ENCODE measurements at regions not wholly inside any gene's neighbourhood (a gene's known extent, or its start where the extent isn't known, plus 50 kb on each side); places are given as distances from the start of the nearest gene placed in this dataset.
"Not testable (repeated sequence)": the region's sequence is repeated elsewhere in the genome, so short reads cannot be mapped to it uniquely, and the experiment has no call there.

GRCh38 chr12:31906557-31907301 is 52.5 kb upstream of the RESF1 start:
- no peak for DNase-seq

DNA sequence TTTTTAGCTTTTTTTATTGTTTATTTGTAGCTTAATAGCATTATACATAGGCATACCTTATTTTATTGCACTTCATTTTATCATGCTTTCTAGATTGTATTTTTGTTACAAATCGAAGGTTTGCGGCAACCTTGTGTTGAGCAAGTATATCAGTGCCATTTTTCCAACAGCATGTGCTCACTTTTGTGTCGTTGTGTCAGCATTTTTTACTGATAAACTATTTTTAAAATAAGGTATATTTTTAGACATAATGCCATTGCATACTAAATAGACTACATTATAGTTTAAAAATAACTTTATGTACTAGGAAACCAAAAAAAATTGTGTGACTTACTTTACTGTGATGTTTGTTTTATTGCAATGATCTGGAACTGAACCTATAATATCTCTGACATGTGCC is 56.2 kb upstream of the RESF1 start:
- no peak for DNase-seq

GRCh38 chr12:31900271-31900670 is 58.9 kb upstream of the RESF1 start:
- DNase-seq, result no peak

DNA sequence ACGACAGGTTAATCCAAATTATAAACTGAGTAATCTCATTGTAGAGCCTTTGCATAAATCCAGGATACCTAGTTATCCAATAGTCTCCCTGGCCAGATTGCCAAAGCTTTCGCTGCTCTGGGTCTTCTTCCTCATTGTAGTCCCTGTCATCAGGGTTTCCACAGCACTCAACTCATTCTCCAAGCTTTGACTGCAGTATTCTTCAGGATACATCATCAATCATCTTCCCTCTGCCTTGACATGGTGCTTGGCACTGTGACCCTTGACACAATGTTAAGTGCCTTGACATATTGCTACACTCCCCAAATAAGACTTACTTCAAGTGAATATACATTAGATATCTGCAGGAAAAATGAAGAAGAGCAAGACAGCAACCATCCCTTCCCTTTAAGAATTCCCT is 60.1 kb upstream of the RESF1 start:
- DNase-seq, result no peak

GRCh38 chr12:31897781-31898503 is 61.3 kb upstream of the RESF1 start:
- no peak for DNase-seq

GRCh38 chr12:31897092-31897491 is 62.1 kb upstream of the RESF1 start:
- not testable (repeated sequence) for DNase-seq

DNA sequence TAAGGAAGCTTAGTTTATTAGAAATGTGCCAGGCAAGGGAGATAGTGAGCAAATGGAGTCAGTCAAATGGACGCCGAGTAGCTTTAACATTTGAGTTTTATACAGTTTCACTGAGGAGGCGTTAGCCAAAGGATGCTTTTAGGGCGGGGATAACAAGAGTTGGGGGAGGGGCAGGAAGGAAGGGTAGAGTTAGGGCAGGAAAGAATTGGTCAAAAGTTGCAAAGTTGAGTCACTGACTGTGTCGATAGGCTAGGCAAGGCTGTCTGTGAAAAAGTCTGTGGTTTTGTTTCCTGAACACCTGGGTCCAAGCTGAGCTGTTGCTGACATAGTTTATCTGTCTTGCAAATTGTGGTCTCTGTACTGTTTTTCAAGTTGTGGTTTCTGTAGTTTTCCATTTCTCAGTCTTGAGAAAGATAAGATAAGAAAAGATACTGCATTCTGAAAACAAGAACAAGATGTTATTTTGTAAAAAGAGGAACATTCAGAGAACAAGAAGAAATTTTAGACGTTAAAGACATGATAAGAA is 62.6 kb upstream of the RESF1 start:
- no peak for DNase-seq

DNA sequence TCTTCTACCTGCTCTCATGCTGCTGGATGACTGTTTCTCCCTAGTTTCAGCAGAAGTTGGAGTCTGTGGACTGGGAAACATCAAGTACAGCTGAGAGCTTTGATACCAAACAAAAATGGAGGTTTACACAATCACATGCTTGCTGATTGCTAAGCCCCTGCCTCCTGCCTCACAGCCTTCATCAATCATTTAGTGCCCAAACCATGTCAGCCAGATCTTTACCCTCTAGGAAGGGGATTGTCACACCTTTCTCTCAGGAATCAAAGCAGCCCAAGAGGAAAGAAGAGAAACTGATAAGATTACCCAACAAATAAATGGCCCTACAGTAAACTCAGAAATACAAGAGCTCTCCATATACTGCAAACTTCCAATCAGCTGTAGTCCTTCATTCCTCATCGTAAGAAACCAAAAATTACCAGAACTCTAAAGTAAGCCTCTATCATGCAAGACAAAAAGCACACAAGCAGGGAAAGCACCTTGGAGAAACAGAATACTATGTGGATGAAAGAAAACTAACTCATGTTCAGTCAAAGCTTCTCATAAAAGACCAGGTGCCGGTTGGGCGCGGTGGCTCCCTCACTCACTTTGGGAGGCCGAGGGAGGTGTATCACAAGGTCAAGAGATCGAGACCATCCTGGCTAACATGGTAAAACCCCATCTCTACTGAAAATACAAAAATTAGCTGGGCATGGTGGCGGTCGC is 63.6 kb upstream of the RESF1 start:
- no peak for DNase-seq

- no peak for DNase-seq
Measured at GRCh38 chr12:31890295-31891285, 68.6 kb upstream of the RESF1 start.

DNA sequence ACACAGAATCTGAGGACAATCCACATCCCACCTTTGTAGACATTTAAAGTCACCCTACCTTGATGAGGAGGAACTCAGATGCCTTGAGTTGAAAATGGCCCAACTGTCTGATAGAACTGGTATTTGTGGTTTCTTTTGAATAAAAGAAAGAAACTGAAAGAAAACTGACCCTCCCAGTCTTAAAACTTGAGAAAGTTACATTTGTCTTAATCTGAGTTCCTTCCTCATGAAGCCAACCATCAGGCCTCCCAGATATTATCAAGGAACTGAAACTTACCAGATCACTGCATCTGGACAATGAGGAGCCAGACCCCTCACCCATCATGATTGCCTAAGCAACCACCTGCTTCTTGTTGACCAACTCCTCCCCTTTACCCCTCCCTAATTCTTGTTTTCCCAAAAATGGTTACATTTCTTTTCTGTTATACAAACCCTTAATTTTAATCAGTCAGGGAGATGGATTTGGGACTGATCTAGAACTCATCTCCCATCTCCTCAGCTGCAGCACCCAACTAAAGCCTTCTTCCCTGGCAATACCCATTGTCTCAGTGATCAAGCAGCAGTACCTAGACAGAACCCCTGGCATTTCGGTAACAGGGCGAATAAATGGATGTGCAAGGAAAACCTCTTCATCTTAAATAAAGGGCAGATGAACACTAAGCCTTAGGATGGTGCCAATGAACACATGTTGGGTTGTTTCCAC is 72.0 kb upstream of the RESF1 start:
- no peak for DNase-seq

GRCh38 chr12:31882682-31883081 is 76.5 kb upstream of the RESF1 start:
- DNase-seq, result not testable (repeated sequence)

DNA sequence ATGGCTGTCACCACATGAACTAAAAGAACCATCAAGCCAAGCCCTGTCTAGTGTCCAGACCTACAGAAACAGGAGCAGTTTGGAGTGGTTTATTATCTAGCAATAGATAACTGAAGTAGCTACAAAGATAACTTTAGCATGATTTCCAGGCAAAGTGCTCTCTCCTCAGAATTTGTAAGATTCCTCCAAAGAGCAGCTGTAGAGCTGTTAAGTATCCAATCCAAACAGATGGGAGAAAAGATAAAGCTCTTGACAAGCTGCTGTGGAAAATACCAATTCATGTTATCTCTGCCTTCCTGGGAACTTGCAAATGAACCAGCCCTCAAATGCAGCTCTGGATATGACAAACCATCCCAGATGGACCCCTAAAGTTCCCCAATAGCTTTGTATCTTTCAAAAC is 78.9 kb upstream of the RESF1 start:
- DNase-seq, result no peak

- DNase-seq, result peak; percentile 50
Measured at GRCh38 chr12:31877884-31878283, 81.3 kb upstream of the RESF1 start.

DNA sequence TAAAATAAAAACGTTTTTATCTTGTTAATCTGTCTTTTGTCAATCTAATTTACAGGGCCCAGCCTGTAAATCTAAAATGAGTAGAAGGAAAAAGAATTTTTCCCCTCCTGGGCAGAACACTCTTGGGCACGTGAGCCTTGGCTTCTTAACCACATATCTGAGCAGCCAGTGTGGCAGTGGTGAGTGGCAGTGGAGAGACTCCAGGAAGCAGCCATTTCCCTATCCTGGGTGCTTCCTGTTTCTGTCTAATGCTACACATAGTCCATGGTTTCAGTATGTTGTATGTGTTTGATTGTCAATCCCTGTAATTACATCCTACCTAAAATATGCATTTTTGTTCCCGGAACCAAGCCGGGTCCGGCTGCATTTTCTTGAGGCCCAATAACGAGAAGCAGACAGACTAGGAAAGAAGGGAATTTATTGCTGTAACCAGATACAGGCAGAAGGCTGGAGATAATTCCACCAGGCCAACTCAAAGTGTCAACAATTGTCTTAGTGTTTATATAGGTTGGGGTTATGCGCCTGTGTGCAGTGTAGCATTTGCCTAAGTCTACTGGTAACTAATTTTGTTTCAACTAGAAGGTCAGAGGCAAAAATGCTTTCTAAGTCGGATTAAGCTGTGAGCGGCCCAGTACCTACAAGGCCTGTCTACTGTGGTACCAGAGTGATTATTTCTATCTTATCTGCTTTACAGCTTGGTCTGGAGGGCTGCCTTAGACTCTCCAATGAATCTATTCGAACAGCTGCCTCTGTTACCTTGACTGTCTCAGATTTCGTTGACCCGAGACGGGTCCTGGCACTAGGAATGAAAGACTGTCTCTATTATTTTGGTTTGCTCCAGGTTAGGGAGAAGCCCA is 82.4 kb upstream of the RESF1 start:
- peak in 1 of 2 experiments; percentile 23 for DNase-seq

GRCh38 chr12:31875609-31875964 is 83.6 kb upstream of the RESF1 start:
- DNase-seq, result no peak

GRCh38 chr12:31874961-31875608 is 84.1 kb upstream of the RESF1 start:
- no peak for DNase-seq

DNA sequence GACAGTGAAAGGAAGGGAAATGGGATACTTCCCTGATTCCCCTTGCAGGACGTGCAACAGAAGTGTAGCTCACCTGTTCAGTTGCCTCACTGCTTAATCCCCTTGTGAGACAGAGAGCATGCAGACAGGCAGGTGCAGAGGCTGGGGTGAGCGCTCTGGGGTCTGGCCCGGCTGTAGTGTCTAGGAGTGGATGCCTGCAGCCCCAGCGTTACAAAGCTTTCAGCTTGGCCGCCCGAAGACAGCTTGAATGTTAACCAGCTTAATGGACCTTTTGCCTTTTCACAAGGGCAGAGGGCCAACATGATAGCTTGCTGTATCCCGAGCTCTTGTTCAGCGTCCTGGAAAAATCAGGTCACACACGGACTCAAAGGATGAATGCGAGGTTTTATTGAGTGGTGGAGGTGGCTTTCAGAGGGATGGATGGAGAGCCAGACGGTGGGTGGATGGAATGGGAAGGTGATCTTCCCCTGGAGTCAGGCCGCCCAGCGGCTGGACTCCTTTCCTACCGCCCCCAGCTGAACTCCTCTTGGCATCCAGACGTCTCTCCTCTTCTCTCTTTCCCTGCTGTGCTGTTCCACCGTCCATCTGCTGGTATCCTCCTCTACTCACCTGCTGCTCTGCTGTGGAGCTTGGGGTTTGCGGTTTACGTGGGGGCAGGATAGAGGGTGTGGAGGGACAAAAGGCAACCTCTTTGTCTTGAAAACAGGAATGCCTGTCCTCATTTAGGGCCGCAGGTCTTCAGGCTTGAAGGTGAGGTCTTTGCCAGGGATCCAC is 86.2 kb upstream of the RESF1 start:
- DNase-seq, result no peak

DNA sequence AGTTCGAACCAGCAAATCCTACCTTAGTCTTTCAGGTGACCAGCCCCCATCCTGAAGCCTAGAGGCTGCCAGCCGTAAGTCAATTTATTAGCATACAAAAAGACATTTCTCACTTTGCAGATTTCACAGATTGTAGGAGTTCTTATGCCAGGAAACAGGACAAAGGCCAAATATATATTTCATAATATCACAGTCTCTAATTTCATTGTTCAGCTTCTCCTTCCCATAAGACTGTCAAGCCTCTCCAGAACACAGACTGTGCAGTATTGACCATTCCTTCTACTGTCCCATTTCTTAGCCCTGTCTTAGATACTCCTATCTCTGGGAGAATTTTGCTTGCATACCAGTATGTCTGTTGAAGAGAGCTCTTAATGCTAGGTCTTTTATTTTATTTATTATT is 89.2 kb upstream of the RESF1 start:
- DNase-seq, result no peak

DNA sequence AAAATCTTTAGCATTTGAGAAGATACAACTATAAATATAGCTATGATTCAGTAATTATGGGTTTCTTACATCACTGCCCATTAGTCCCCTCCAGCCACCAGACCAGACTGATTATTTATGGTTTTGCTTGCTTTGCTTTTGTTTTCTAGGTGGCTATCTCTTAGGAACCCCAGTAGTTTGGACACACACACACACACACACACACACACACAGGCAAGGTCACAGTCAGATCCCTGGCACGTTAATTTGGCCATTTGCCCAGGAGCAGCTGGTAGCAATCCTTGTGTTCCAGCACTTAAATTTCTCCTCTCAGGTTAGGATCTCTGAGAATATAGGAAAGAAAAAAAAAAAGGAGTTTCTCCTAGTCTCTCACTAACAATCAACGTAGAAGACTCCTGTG is 90.2 kb upstream of the RESF1 start:
- DNase-seq, result no peak

GRCh38 chr12:31867292-31867691 is 91.9 kb upstream of the RESF1 start:
- no peak for DNase-seq

All from NCI-H526 (cell line).